B cell (primary cell): ENCODE measurements at regions not wholly inside any gene's neighbourhood (a gene's known extent, or its start where the extent isn't known, plus 50 kb on each side); places are given as distances from the start of the nearest gene placed in this dataset.

Experiments used
- ATAC-seq: fragments of 200-7000 bp; cut with Tn5 transposase; one replicate; pipeline ENCODE4 v1.10.0; 2021; ENCODE audit warnings: low read depth, mild to moderate bottlenecking, moderate number of reproducible peaks, moderate library complexity
- CTCF ChIA-PET: fragments of 350-600 bp; sonication (Branson Sonifier 250); formaldehyde crosslinking; loops from one replicate; lab custom pipeline; 2021; ENCODE audit warnings: antibody characterized with exemption, inconsistent platforms; lab: Charles Lee
- POLR2A ChIA-PET: fragments of 350-600 bp; sonication (Branson Sonifier 250); formaldehyde crosslinking; loops from one replicate; lab custom pipeline; 2021; ENCODE audit warnings: antibody characterized with exemption; lab: Charles Lee
- DNase-seq: peaks from one replicate; pipeline ENCODE4 v3.0.0; 2013
- H2AFZ ChIP-seq: 2 replicates; pipeline ENCODE4 v1.6.1; 2012; ENCODE audit warnings: mild to moderate bottlenecking, low read depth, low read length; ENCODE audit not compliant: insufficient read depth, poor library complexity, severe bottlenecking
- H3K27ac ChIP-seq, 2 donors: 1 replicate in 1 of 2; 2 replicates in 1 of 2; pipeline ENCODE4 v1.5.1; 2012 to 2013; ENCODE audit warnings: low read length in 2 of 2, mild to moderate bottlenecking in 2 of 2, moderate library complexity in 1 of 2
- H3K27me3 ChIP-seq, 4 experiments: fragments of 200-600 bp in 1 of 4; sonication (generic) in 1 of 4; replicated peaks in 1 of 4; 1 replicate in 2 of 4; 2 replicates in 2 of 4; pipeline versions ENCODE4 v1.6.1 to v1.7.0; 2013 to 2016; ENCODE audit warnings: low read length in 3 of 4, mild to moderate bottlenecking in 2 of 4, mixed read lengths in 1 of 4, moderate library complexity in 1 of 4; ENCODE audit not compliant: insufficient read depth in 4 of 4, control insufficient read depth in 3 of 4; ENCODE audit errors: control extremely low read depth in 1 of 4
- H3K36me3 ChIP-seq, 2 experiments: replicated peaks in 1 of 2; 1 replicate in 1 of 2; 2 replicates in 1 of 2; pipeline versions ENCODE4 v1.6.1 to v1.7.1; 2013; ENCODE audit warnings: low read length in 1 of 2; ENCODE audit not compliant: insufficient read depth in 2 of 2, control insufficient read depth in 1 of 2; ENCODE audit errors: control extremely low read depth in 1 of 2, extremely low read depth in 1 of 2
- H3K4me1 ChIP-seq, 2 donors: fragments of 200-600 bp in 1 of 2; sonication (generic) in 1 of 2; 1 replicate in 1 of 2; 2 replicates in 1 of 2; pipeline versions ENCODE4 v1.5.1 to v1.6.1; 2013 to 2017; ENCODE audit warnings: low read length in 2 of 2; ENCODE audit not compliant: control insufficient read depth in 2 of 2, insufficient read depth in 2 of 2
- H3K4me2 ChIP-seq: replicated peaks from 2 replicates; pipeline ENCODE3; 2012; ENCODE audit warnings: mild to moderate bottlenecking, low read depth, low read length; ENCODE audit not compliant: poor library complexity, severe bottlenecking
- H3K4me3 ChIP-seq, 5 experiments: fragments of 200-600 bp in 1 of 5; sonication (generic) in 1 of 5; 1 replicate in 3 of 5; 2 replicates in 2 of 5; pipeline versions ENCODE4 v1.5.1 to v1.7.0; 2011 to 2016; ENCODE audit warnings: low read length in 4 of 5, mild to moderate bottlenecking in 4 of 5, low read depth in 2 of 5, control low read depth in 1 of 5, moderate library complexity in 1 of 5; ENCODE audit not compliant: insufficient read depth in 1 of 5; ENCODE audit errors: control extremely low read depth in 1 of 5, extremely low read depth in 1 of 5
- H3K79me2 ChIP-seq: fragments of 200-600 bp; sonication (generic); one replicate; pipeline ENCODE4 v1.6.0; 2016; ENCODE audit warnings: low read length; ENCODE audit not compliant: control insufficient read depth, insufficient read depth
- H3K9ac ChIP-seq: fragments of 200-600 bp; sonication (generic); 2 replicates; pipeline ENCODE4 v1.6.1; 2017; ENCODE audit warnings: mild to moderate bottlenecking, low read length, moderate library complexity
- H3K9me3 ChIP-seq, 3 donors: one replicate each; pipeline versions ENCODE4 v1.6.1 to v1.7.1; 2013; ENCODE audit warnings: low read length in 2 of 3; ENCODE audit not compliant: control insufficient read depth in 2 of 3, insufficient read depth in 1 of 3; ENCODE audit errors: control extremely low read depth in 1 of 3
- H4K20me1 ChIP-seq: 2 replicates; pipeline ENCODE4 v1.6.0; 2012; ENCODE audit warnings: mild to moderate bottlenecking, low read length; ENCODE audit not compliant: insufficient read depth, control insufficient read depth, poor library complexity, severe bottlenecking
- H3K27ac Mint-ChIP-seq: one replicate; pipeline ENCODE4 v1.8.0; 2021; ENCODE audit warnings: mixed read lengths
- H3K27me3 Mint-ChIP-seq: one replicate; pipeline ENCODE4 v1.8.0; 2021; ENCODE audit warnings: mixed read lengths
- H3K4me1 Mint-ChIP-seq: one replicate; pipeline ENCODE4 v1.8.0; 2021; ENCODE audit warnings: mixed read lengths
- H3K4me3 Mint-ChIP-seq: one replicate; pipeline ENCODE4 v1.8.0; 2021; ENCODE audit warnings: mixed read lengths
- H3K9me3 Mint-ChIP-seq: one replicate; pipeline ENCODE4 v1.8.0; 2022; ENCODE audit warnings: mixed read lengths; ENCODE audit not compliant: insufficient read depth
- EZH2 ChIP-seq: IDR thresholded peaks from 2 replicates; pipeline ENCODE4 v1.6.1; 2012; ENCODE audit warnings: borderline replicate concordance, low read depth, mild to moderate bottlenecking, moderate library complexity, low read length; ENCODE audit not compliant: insufficient read depth, poor library complexity, severe bottlenecking
- WGBS: methylation state at CpG from one replicate; pipeline ENCODE4 v1.1.5; 2013; ENCODE audit warnings: missing lambda C conversion rate; ENCODE audit not compliant: insufficient coverage; 5-methylcytosine and 5-hydroxymethylcytosine counted together
- intact Hi-C: fragments of 100-400 bp; cut with micrococcal nuclease; formaldehyde crosslinking; loops from one replicate; pipeline ENCODE4 v1.10.0; 2022
- TF ChIP-seq, protein P1 (sequence below): fragments of 200-600 bp; IDR thresholded peaks from one replicate; pipeline ENCODE4 v1.8.0; 2022; ENCODE audit warnings: antibody characterized with exemption, mild to moderate bottlenecking

DNA sequence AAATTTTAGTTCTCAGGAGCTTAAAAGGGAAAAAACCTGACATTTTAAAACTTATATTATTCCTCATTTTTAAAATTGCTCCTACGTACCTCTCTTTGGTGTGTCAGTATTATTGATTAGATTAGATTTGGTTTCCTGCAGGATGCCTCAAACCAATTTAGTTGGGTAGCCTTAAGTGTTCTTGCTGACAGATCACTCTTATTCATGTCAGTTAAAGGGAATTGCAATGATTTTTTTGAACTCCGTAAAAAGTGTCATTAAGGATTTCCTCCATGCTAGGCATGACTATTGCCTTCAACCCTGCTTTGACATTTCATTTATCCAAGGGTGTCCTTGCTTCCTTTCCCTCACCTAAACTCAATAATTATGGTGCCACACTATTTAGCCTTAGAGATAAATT lies 149.0 kb upstream of the CDH7 start:
- Histone ChIP-seq H3K4me1 (no peaks in the 10 kb centered on the region), H3K9me3 (no peaks in the 10 kb centered on the region), H3K4me2 (no peak overlapping the region), H4K20me1 (no peaks in the 10 kb centered on the region), H3K79me2 (no peaks in the 10 kb centered on the region), H3K4me3 (no peak overlapping the region), H2AFZ (no peak overlapping the region), H3K27me3 (no peaks in the 10 kb centered on the region), H3K27ac (no peak overlapping the region), H3K36me3 (no peaks in the 10 kb centered on the region), H3K9ac (no peak overlapping the region)
- POLR2A ChIA-PET: no interaction called here
- CTCF ChIA-PET: no interaction called here
- TF ChIP-seq EZH2: no peak
- TF ChIP-seq, protein P1, sequence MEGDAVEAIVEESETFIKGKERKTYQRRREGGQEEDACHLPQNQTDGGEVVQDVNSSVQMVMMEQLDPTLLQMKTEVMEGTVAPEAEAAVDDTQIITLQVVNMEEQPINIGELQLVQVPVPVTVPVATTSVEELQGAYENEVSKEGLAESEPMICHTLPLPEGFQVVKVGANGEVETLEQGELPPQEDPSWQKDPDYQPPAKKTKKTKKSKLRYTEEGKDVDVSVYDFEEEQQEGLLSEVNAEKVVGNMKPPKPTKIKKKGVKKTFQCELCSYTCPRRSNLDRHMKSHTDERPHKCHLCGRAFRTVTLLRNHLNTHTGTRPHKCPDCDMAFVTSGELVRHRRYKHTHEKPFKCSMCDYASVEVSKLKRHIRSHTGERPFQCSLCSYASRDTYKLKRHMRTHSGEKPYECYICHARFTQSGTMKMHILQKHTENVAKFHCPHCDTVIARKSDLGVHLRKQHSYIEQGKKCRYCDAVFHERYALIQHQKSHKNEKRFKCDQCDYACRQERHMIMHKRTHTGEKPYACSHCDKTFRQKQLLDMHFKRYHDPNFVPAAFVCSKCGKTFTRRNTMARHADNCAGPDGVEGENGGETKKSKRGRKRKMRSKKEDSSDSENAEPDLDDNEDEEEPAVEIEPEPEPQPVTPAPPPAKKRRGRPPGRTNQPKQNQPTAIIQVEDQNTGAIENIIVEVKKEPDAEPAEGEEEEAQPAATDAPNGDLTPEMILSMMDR: no peak
- no peak for DNase-seq
- H3K4me3 Mint-ChIP-seq: no peak overlapping the region
- intact Hi-C loops: no loop called here
- no peaks in the 10 kb centered on the region for H3K4me1 Mint-ChIP-seq
- no peak for ATAC-seq
- H3K27me3 Mint-ChIP-seq: no peaks in the 10 kb centered on the region
- 80% methylated on average over 1 of the region's 2 CpGs for WGBS
- H3K9me3 Mint-ChIP-seq: peaks cover 2% of the 10 kb centered on the region
- H3K27ac Mint-ChIP-seq: no peak overlapping the region

DNA sequence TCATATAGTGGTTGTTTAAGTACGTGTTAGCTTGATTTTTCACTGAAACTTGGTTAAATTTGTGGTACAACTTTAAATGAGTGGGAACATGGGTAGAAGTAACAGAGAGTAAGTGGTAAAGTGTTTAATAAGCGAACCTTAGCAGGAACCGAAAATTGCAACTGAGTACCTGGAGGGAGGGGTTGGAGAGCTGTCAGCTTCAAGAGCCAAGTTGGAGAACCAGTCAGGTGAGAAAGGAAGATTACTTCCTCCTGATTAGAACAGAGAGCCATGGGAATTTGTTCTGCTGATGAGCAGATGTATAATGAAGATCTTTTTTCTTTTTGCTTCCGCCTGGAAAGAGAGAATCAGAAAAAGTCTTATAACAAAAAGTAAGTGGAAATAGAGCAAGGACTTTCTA lies 158.4 kb upstream of the CDH7 start:
- no peak overlapping the region for H3K9ac ChIP-seq
- DNase-seq (no peak), ATAC-seq (no peak)
- no peak overlapping the region for H3K27ac Mint-ChIP-seq
- CTCF ChIA-PET: no interaction called here
- peaks cover 4% of the 10 kb centered on the region for H3K9me3 Mint-ChIP-seq
- H2AFZ ChIP-seq: no peak overlapping the region
- no peaks in the 10 kb centered on the region for H3K36me3 ChIP-seq
- no peak overlapping the region for H3K4me3 Mint-ChIP-seq
- H3K4me1 ChIP-seq: no peaks in the 10 kb centered on the region
- WGBS: 94% methylated on average over 3 of the region's 4 CpGs
- H3K4me2 ChIP-seq: no peak overlapping the region
- H3K4me1 Mint-ChIP-seq: no peaks in the 10 kb centered on the region
- H3K27ac ChIP-seq: no peak overlapping the region
- POLR2A ChIA-PET: no interaction called here
- H3K79me2 ChIP-seq: no peaks in the 10 kb centered on the region
- intact Hi-C loops: no loop called here
- no peaks in the 10 kb centered on the region for H3K9me3 ChIP-seq
- TF ChIP-seq, protein P1: no peak
- no peak for TF ChIP-seq EZH2
- no peak overlapping the region for H3K4me3 ChIP-seq
- H4K20me1 ChIP-seq: no peaks in the 10 kb centered on the region
- no peaks in the 10 kb centered on the region for H3K27me3 ChIP-seq
- H3K27me3 Mint-ChIP-seq: no peaks in the 10 kb centered on the region
